Astrocyte (in vitro differentiated cells and primary cell): ENCODE measurements at regions not wholly inside any gene's neighbourhood (a gene's known extent, or its start where the extent isn't known, plus 50 kb on each side); places are given as distances from the start of the nearest gene placed in this dataset.
A peak's percentile ranks its signal among the peaks of the same experiment; 100 is the strongest.

Source experiments
- DNase-seq: peaks from one replicate; pipeline ENCODE4 v3.0.0-alpha.2; 2010; ENCODE audit warnings: low read depth
- FAIRE-seq: peaks from 2 replicates; lab custom pipeline; 2011; peaks lifted over from hg19 to GRCh38; lab: Jason Lieb, UNC
- H2AFZ ChIP-seq: 2 replicates; pipeline ENCODE4 v1.6.0; 2012; ENCODE audit warnings: low read depth, low read length, inconsistent platforms
- H3K27ac ChIP-seq: 2 replicates; pipeline ENCODE4 v1.5.1; 2011; ENCODE audit warnings: low read depth, low read length, inconsistent platforms
- H3K27me3 ChIP-seq: 2 replicates; pipeline ENCODE4 v1.6.0; 2011; ENCODE audit warnings: low read length, inconsistent platforms; ENCODE audit not compliant: insufficient read depth
- H3K36me3 ChIP-seq: 2 replicates; pipeline ENCODE4 v1.5.1; 2011; ENCODE audit warnings: low read length, inconsistent platforms; ENCODE audit not compliant: insufficient read depth
- H3K4me1 ChIP-seq: 2 replicates; pipeline ENCODE4 v1.5.1; 2011; ENCODE audit warnings: low read length, inconsistent platforms; ENCODE audit not compliant: insufficient read depth
- H3K4me2 ChIP-seq: 2 replicates; pipeline ENCODE4 v1.6.0; 2012; ENCODE audit warnings: low read length, inconsistent platforms
- H3K4me3 ChIP-seq: 2 replicates; pipeline ENCODE4 v1.5.1; 2011; ENCODE audit warnings: low read depth, mild to moderate bottlenecking, low read length, inconsistent platforms; ENCODE audit not compliant: insufficient read depth
- H3K79me2 ChIP-seq: 2 replicates; pipeline ENCODE4 v1.6.0; 2012; ENCODE audit warnings: mild to moderate bottlenecking, low read length, inconsistent platforms; ENCODE audit not compliant: insufficient read depth
- H3K9ac ChIP-seq: 2 replicates; pipeline ENCODE4 v1.6.0; 2012; ENCODE audit warnings: mild to moderate bottlenecking, low read length, inconsistent platforms
- H3K9me3 ChIP-seq: 2 replicates; pipeline ENCODE4 v1.5.1; 2012; ENCODE audit warnings: low read depth, mild to moderate bottlenecking, low read length, inconsistent platforms; ENCODE audit not compliant: insufficient read depth
- H4K20me1 ChIP-seq: 2 replicates; pipeline ENCODE4 v1.6.0; 2012; ENCODE audit warnings: low read length, inconsistent platforms; ENCODE audit not compliant: insufficient read depth
- H3K27ac Mint-ChIP-seq: one replicate; pipeline ENCODE4 v1.8.0; 2021; ENCODE audit warnings: mild to moderate bottlenecking, mixed read lengths; ENCODE audit not compliant: unreplicated experiment
- H3K27me3 Mint-ChIP-seq: one replicate; pipeline ENCODE4 v1.8.0; 2021; ENCODE audit warnings: low read depth, mixed read lengths; ENCODE audit not compliant: unreplicated experiment
- H3K36me3 Mint-ChIP-seq: one replicate; pipeline ENCODE4 v1.8.0; 2021; ENCODE audit warnings: low read depth, mixed read lengths; ENCODE audit not compliant: unreplicated experiment
- H3K4me1 Mint-ChIP-seq: one replicate; pipeline ENCODE4 v1.8.0; 2021; ENCODE audit warnings: low read depth, mixed read lengths; ENCODE audit not compliant: unreplicated experiment
- H3K4me3 Mint-ChIP-seq: one replicate; pipeline ENCODE4 v1.8.0; 2021; ENCODE audit warnings: mild to moderate bottlenecking, moderate library complexity, mixed read lengths; ENCODE audit not compliant: unreplicated experiment
- H3K9me3 Mint-ChIP-seq: one replicate; pipeline ENCODE4 v1.8.0; 2021; ENCODE audit warnings: mild to moderate bottlenecking, mixed read lengths; ENCODE audit not compliant: unreplicated experiment
- CTCF ChIP-seq: IDR thresholded peaks from 2 replicates; pipeline ENCODE4 v1.5.1; 2011; ENCODE audit warnings: low read depth, mild to moderate bottlenecking, inconsistent platforms, low read length, moderate library complexity; ENCODE audit not compliant: insufficient read depth
- EZH2 ChIP-seq: IDR thresholded peaks from 2 replicates; pipeline ENCODE4 v1.6.1; 2012; ENCODE audit warnings: mild to moderate bottlenecking, low read length, inconsistent platforms; ENCODE audit not compliant: insufficient read depth

GRCh38 chrX:110992611-110993010, 103.4 kb upstream of the PAK3 start:
- FAIRE-seq = peak; percentile 99
- no peaks in the 10 kb centered on the region for H3K4me1 Mint-ChIP-seq
- Histone ChIP-seq H3K4me1 (no peaks in the 10 kb centered on the region), H3K9me3 (no peaks in the 10 kb centered on the region), H3K79me2 (no peaks in the 10 kb centered on the region), H4K20me1 (no peaks in the 10 kb centered on the region), H3K36me3 (no peaks in the 10 kb centered on the region), H3K4me3 (no peak overlapping the region), H3K9ac (no peak overlapping the region), H3K4me2 (no peak overlapping the region), H2AFZ (no peak overlapping the region), H3K27ac (no peak overlapping the region), H3K27me3 (no peaks in the 10 kb centered on the region)
- TF ChIP-seq CTCF (peak; percentile 36), EZH2 (no peak)
- H3K36me3 Mint-ChIP-seq = no peaks in the 10 kb centered on the region
- H3K27ac Mint-ChIP-seq = no peak overlapping the region
- no peak for DNase-seq
- H3K4me3 Mint-ChIP-seq = no peak overlapping the region
- H3K9me3 Mint-ChIP-seq = no peaks in the 10 kb centered on the region
- peaks cover 7% of the 10 kb centered on the region for H3K27me3 Mint-ChIP-seq

GRCh38 chrX:110989869-110990268, 106.1 kb upstream of the PAK3 start:
- H3K4me3 Mint-ChIP-seq = no peak overlapping the region
- Histone ChIP-seq H3K79me2 (no peaks in the 10 kb centered on the region), H4K20me1 (no peaks in the 10 kb centered on the region), H3K27ac (no peak overlapping the region), H2AFZ (no peak overlapping the region), H3K36me3 (no peaks in the 10 kb centered on the region), H3K9me3 (no peaks in the 10 kb centered on the region), H3K4me3 (no peak overlapping the region), H3K4me1 (no peaks in the 10 kb centered on the region), H3K27me3 (no peaks in the 10 kb centered on the region), H3K4me2 (no peak overlapping the region), H3K9ac (no peak overlapping the region)
- TF ChIP-seq EZH2 (no peak), CTCF (no peak)
- no peaks in the 10 kb centered on the region for H3K4me1 Mint-ChIP-seq
- no peak overlapping the region for H3K27ac Mint-ChIP-seq
- H3K9me3 Mint-ChIP-seq = no peaks in the 10 kb centered on the region
- peak; percentile 32 for FAIRE-seq
- H3K36me3 Mint-ChIP-seq = no peaks in the 10 kb centered on the region
- no peak for DNase-seq
- H3K27me3 Mint-ChIP-seq = peaks cover 2% of the 10 kb centered on the region

GRCh38 chrX:110989447-110989846, 106.5 kb upstream of the PAK3 start:
- Mint-ChIP-seq H3K27ac (no peak overlapping the region), H3K36me3 (no peaks in the 10 kb centered on the region), H3K9me3 (no peaks in the 10 kb centered on the region), H3K4me3 (no peak overlapping the region), H3K27me3 (peaks cover 2% of the 10 kb centered on the region), H3K4me1 (no peaks in the 10 kb centered on the region)
- Histone ChIP-seq H3K36me3 (no peaks in the 10 kb centered on the region), H3K27me3 (no peaks in the 10 kb centered on the region), H3K4me3 (no peak overlapping the region), H3K79me2 (no peaks in the 10 kb centered on the region), H4K20me1 (no peaks in the 10 kb centered on the region), H3K9me3 (no peaks in the 10 kb centered on the region), H3K27ac (no peak overlapping the region), H3K4me2 (no peak overlapping the region), H2AFZ (no peak overlapping the region), H3K9ac (no peak overlapping the region), H3K4me1 (no peaks in the 10 kb centered on the region)
- DNase-seq (no peak), FAIRE-seq (no peak)
- no peak for TF ChIP-seq EZH2
